PFSK-1 (cell line): ENCODE measurements at regions not wholly inside any gene's neighbourhood (a gene's known extent, or its start where the extent isn't known, plus 50 kb on each side); places are given as distances from the start of the nearest gene placed in this dataset.

Experiments used
- POLR2AphosphoS5 ChIP-seq: IDR thresholded peaks from 2 replicates; pipeline ENCODE4 v1.6.1; 2012; ENCODE audit warnings: low read depth, mild to moderate bottlenecking, control low read depth, low read length, moderate library complexity
- SIN3A ChIP-seq: IDR thresholded peaks from 2 replicates; pipeline ENCODE4 v1.6.1; 2012; ENCODE audit warnings: mild to moderate bottlenecking, low read length, moderate library complexity, borderline replicate concordance; ENCODE audit not compliant: insufficient read depth

DNA sequence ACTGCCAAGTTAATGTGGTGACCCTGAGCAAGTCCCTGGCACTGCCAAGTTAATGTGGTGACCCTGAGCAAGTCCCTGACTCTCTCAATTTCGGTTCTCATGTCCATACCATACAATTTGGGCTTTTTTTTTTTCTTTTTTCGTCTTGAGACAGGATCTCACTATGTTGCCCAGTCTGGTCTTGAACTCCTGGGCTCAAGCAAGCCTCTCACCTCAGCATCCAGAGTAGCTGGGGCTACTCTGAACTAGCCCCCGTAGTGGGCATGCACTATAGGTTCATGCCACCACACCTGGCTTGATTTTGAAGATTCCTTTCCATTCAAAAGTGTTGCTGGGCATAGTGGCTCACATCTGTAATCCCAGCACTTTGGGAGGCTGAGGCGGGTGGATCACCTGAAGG is 100.0 kb upstream of the FOXP4 start:
- TF ChIP-seq POLR2AphosphoS5 (no peak), SIN3A (no peak)
